ENCODE measurements at regions not wholly inside any gene's neighbourhood (a gene's known extent, or its start where the extent isn't known, plus 50 kb on each side); places are given as distances from the start of the nearest gene placed in this dataset.

- no peak for TF ChIP-seq CTCF (IDR thresholded peaks at IDR 0.05)
Observed at GRCh38 chr10:33421789-33422462, 87.5 kb upstream of the NRP1 start.

GRCh38 chr10:33419311-33419710 lies 84.8 kb upstream of the NRP1 start:
- Histone ChIP-seq H3K27ac (no peak overlapping the region), H3K9me3 (no peaks in the 10 kb centered on the region), H3K4me1 (peaks cover 16% of the 10 kb centered on the region), H3K36me3 (ENCODE audit: insufficient read depth in 1 of 2, low read depth in 1 of 2) (no peaks in the 10 kb centered on the region), H3K4me3 (no peak overlapping the region), H3K27me3 (ENCODE audit: insufficient read depth in 3 of 3, low read length in 2 of 3) (no peaks in the 10 kb centered on the region)
- no peak for ATAC-seq
- no peak for TF ChIP-seq CTCF (IDR thresholded peaks at IDR 0.05)
- intact Hi-C loops (cut with DNase I), result no loop called here
- WGBS, 3 donors, result 55 to 56% (median 55%) methylated on average over 3 of the region's 3 CpGs
- no peak for DNase-seq

More at GRCh38 chr10:33421789-33422462, 87.5 kb upstream of the NRP1 start:
- Histone ChIP-seq H3K36me3 (ENCODE audit: insufficient read depth in 1 of 2, low read depth in 1 of 2) (no peaks in the 10 kb centered on the region), H3K4me1 (peaks cover 16% of the 10 kb centered on the region), H3K9me3 (no peaks in the 10 kb centered on the region), H3K27me3 (ENCODE audit: insufficient read depth in 3 of 3, low read length in 2 of 3) (no peaks in the 10 kb centered on the region), H3K4me3 (no peak overlapping the region), H3K27ac (no peak overlapping the region)
- intact Hi-C loops (cut with DNase I), result no loop called here
- 43 to 70% (median 59%) methylated on average over 5 of the region's 5 CpGs for WGBS, 3 donors
- DNase-seq (peak in 1 of 2 donors; percentile 28), ATAC-seq (peak in 3 of 4 donors; percentile 51 to 71 (median 67))

- Histone ChIP-seq H3K36me3 (ENCODE audit: insufficient read depth in 1 of 2, low read depth in 1 of 2) (no peaks in the 10 kb centered on the region), H3K27me3 (ENCODE audit: insufficient read depth in 3 of 3, low read length in 2 of 3) (no peaks in the 10 kb centered on the region), H3K4me1 (peaks cover 13% of the 10 kb centered on the region), H3K4me3 (no peak overlapping the region), H3K27ac (no peak overlapping the region), H3K9me3 (no peaks in the 10 kb centered on the region)
- no peak for DNase-seq
- no peak for TF ChIP-seq CTCF (IDR thresholded peaks at IDR 0.05)
- intact Hi-C loops (cut with DNase I), result no loop called here
- WGBS, 3 donors, result 77 to 80% (median 80%) methylated on average over 4 of the region's 4 CpGs
- ATAC-seq, result no peak
Observed at GRCh38 chr10:33418301-33418700, 83.8 kb upstream of the NRP1 start.

GRCh38 chr10:33416691-33417090 lies 82.2 kb upstream of the NRP1 start:
- ATAC-seq (no peak), DNase-seq (no peak)
- Histone ChIP-seq H3K27me3 (ENCODE audit: insufficient read depth in 3 of 3, low read length in 2 of 3) (no peaks in the 10 kb centered on the region), H3K36me3 (ENCODE audit: insufficient read depth in 1 of 2, low read depth in 1 of 2) (no peaks in the 10 kb centered on the region), H3K4me3 (no peak overlapping the region), H3K4me1 (no peaks in the 10 kb centered on the region), H3K27ac (no peak overlapping the region), H3K9me3 (no peaks in the 10 kb centered on the region)
- 95 to 97% (median 96%) methylated on average over 6 of the region's 6 CpGs for WGBS, 3 donors
- TF ChIP-seq CTCF (IDR thresholded peaks at IDR 0.05), result no peak
- intact Hi-C loops (cut with DNase I), result no loop called here

GRCh38 chr10:33416209-33416608 lies 81.7 kb upstream of the NRP1 start:
- H3K27me3 ChIP-seq (ENCODE audit: insufficient read depth in 3 of 3, low read length in 2 of 3), result no peaks in the 10 kb centered on the region
- no peak overlapping the region for H3K27ac ChIP-seq
- H3K4me1 ChIP-seq, result no peaks in the 10 kb centered on the region
- H3K4me3 ChIP-seq, result no peak overlapping the region
- ATAC-seq (no peak), DNase-seq (no peak)
- TF ChIP-seq CTCF (IDR thresholded peaks at IDR 0.05), result no peak
- intact Hi-C loops (cut with DNase I), result no loop called here
- WGBS, 3 donors, result 45 to 65% (median 46%) methylated on average over 1 of the region's 1 CpG
- no peaks in the 10 kb centered on the region for H3K9me3 ChIP-seq
- H3K36me3 ChIP-seq (ENCODE audit: insufficient read depth in 1 of 2, low read depth in 1 of 2), result no peaks in the 10 kb centered on the region

All from psoas muscle (tissue), 7 donors.